ENCODE measurements at regions not wholly inside any gene's neighbourhood (a gene's known extent, or its start where the extent isn't known, plus 50 kb on each side); places are given as distances from the start of the nearest gene placed in this dataset.
"Not testable (repeated sequence)": the region's sequence is repeated elsewhere in the genome, so short reads cannot be mapped to it uniquely, and the experiment has no call there.

DNA sequence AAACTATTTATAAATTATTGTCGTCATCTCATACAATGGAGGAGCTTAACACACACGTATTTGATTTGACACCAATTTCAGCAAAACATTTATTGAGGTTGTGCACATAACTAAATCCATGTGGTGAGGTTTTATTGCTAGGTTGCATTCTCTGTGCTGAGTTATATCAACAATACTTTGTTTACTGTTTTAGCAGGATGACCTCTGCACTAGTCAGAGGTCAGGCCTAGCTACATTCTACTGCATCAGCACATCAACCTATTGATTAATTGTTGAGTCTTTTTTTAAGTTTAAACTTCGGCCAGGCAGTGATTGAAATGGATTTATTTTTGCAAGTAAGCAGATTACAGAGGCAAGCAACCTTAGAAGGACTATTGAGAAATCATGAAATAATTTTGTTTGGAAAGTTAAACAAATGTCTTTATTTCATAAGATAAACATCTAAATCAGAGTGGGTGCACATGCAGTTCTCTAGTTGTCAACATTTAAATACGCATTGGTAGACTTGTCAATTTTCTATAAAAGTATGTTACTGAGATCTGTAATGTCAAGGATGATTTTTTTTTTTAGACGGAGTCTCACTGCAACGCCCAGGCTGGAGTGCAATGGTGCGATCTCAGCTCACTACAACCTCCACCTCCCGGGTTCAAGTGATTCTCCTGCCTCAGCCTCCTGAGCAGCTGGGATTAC is 75.2 kb upstream of the CD28 start:
- DNase-seq = no peak

DNA sequence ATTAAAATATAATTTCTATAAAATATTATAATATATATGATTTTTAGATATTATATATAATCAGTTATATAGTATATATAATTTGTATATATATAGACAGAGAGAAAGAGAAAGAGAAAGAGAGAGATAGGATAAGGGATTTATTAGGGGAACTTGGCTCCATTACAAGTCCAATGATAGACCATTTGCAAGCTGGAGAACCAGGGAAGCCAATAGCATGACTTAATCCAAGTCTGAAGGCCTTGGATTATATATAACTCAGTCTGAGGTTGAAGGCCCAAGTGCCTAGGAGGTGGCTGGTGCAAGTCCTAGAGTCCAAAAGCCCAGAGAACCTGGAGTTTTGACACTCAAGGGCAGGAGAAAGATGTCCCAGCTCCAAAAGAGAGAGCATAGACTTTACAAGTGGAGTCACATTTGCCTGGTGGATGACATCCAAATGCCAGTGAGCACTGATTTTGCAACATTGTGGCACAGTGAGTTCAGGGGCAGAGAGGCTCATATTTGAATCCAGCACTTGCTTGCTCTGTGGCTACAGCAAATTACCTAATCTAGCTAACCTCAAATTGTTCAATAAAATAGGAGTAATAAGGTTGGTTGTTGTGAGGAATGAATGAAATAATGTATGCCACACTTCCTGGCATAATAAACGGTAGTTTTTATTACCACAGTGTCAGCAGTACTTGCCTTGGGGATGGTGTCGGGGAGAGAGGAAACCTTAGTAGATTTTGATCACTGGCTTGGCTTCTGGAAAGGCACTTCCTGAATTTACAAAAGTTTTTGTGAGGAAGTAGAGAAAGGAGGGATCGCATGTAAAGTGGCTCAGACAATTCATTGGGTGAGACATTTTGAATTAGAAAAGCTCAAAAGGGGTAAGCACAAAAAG is 69.6 kb upstream of the CD28 start:
- no peak for DNase-seq

DNA sequence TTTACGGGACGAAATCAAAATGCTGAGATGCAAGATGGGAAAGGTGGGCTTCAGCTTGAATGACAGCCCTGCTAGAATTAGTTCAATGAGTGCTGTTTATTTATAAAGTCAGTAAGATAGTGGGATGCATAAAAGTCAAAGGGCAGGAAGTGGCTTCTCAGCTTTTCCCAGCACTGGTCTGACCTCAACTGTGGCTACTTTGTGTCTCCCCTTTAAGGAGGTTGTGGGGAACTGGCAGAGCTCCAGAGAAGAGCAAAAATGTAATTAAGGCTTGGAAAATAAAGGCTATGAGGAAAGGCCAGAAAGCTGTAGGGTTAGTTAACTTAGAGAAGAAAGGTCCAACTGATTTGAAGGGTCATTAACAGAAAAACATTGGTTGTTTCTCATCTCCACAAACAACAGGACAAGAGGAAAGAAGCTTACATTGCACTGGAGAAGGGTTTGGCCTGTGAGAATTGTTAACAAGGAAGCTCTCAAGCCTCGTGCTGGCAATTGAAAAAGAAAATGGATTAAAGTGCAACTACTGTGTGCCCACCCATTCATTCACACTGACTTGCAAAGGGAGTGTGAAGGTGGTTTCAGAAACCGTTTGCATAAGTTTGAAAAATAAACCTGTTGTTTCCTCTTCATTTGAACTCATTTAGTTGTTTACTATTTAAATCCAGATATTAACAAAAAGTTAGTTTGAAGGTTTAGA is 68.8 kb upstream of the CD28 start:
- no peak for DNase-seq

DNA sequence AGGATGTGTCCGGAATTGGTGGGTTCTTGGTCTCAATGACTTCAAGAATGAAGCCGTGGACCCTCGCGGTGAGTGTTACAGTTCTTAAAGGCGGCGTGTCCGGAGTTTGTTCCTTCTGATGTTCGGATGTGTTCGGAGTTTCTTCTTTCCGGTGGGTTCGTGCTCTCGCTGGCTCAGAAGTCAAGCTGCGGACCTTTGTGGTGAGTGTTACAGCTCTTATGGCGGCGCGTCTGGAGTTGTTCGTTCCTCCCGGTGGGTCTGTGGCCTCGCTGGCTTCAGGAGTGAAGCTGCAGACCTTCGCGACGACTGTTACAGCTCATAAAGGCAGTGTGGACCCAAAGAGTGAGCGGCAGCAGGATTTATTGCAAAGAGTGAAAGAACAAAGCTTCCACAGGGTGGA is 64.6 kb upstream of the CD28 start:
- DNase-seq = not testable (repeated sequence)

DNA sequence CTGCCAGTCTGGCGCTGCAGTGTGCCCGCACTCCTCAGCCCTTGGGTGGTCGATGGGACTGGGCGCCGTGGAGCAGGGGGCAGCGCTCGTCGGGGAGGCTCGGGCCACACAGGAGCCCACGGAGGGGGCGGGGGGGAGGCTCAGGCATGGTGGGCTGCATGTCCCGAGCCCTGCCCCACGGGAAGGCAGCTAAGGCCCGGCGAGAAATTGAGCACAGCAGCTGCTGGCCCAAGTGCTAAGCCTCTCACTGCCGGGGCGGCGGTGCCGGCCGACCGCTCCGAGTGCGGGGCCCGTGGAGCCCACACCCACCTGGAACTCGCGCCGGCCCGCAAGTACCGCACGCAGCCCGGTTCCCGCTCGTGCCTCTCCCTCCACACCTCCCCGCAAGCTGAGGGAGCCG is 63.6 kb upstream of the CD28 start:
- not testable (repeated sequence) for DNase-seq

DNA sequence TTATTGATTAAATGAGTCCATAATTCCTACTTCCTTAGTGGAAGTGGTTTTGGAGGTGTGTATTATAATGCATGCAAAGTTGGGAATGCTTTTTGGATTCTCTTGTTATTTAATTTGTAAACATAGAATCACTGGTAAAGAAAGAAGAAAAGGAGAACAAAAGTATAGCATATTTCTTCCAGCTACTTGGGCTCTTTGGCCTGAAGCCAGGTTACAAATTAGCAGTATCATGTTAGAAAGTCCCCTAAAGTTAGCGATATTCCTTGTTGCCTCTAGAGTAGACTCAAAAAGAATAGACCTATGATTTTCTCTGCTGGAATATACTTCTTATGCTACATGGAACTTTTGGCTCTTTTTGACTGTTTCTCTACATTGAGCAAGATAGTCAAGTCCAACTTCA is 60.6 kb upstream of the CD28 start:
- DNase-seq = no peak

DNA sequence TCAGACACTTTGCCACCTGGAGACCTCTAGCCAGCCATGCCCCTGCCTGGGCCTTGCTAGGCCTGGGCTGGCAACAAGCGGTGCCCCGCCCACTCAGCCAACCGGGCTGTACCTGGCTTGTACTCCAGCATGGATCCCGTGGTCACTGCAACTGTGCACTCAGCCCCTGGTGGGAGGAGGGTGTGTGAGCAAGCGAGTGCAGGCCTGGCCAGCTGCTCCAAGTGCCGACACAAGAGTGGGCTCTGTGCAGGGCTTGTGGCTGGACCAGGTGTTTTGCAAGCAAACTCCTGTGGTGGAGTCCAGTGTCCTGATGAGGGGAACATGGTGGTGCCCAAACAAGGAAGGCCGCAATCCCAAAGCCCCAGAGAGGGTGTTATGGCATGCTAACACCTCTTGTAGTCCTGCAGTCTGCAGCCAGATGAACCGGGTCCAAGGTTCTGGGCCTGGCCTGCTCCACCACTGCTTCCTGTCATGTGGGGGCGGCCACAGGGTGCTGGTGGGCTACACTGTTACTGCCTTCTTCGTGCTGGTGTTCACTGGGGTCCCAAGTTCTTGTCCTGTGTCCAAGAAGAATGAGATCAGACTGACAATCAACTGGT is 60.1 kb upstream of the CD28 start:
- DNase-seq = no peak

DNA sequence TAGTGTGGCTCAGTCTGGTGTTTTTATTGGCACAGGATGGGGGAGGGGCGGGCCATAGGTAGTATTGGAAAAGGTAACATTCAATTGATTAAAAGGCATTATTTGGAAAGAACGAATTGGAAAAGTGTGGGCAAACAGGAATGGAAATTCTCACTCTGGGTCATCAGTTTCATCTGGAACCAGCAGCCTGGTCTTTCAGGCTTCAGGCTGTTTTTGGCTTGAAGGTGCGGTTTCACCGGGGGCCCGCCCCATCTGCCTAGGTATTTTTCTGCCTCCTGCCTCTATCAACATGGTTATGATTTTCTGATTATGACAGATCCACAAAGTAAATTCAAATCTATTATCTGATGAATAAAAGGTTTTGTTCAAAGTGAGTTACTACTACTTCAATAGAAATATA is 59.5 kb upstream of the CD28 start:
- DNase-seq = no peak

DNA sequence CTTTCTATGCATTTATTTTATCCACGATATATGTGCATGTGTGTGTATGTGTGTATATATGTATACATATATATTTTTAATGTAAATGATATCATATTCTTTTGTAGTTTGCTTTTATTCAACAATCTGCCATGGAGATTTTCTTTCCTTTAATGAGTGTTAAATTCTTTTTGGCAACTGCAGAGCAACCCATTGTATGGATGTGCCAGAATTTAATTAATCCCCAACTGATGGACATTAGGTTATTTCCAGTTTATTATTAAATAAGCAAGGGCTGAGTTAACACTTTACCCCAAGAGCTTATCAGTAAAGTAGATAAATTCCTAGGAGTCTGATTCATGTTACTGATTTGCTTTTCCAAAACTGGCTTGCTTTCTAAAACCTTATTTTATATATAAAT is 58.9 kb upstream of the CD28 start:
- no peak for DNase-seq

DNA sequence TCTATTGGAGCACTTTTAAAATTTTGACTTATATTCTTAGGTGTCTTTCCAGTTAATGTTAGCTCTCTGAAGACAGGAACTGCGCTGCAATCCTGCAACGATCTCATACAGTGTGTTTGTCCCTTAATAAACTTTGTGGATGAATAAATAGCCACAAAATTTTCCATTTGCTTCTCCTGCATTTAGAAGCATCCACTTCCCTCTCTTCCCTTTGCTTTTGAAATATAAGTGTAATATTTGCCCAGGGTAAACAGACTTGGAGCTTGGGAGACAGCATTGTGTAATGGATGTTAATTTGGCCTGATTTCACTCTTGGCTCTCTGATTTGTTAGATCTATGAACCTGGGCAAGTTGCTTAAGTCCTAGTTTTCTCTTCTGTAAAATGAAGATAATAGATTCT is 58.2 kb upstream of the CD28 start:
- no peak for DNase-seq

DNA sequence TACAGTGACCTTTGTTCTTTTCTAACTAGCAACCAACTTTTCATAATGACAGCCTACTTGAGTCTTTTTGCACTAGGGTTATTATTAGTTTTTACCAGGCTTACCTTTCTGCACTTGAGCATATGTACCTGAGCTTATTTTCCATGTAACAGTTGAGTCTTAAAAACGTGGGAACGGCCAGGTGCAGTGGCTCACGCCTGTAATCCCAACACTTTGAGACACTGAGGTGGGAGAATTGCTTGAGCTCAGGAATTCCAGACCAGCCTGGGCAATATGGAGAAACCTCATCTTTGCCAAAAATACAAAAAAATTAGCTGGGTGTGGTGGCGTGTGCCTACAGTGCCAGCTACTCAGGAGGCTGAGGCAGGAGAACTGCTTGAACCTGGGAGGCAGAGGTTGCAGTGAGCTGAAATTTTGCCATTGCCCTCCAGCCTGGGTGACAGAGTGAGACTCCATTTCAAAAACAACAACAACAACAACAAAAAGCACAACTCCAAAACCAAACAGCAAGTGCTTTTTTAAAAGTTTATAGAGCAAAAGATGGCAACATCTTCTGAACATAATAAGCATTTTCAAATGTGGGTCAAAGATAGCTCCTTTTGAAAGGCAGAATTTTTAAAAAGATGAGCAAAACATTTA is 57.1 kb upstream of the CD28 start:
- DNase-seq = no peak

DNA sequence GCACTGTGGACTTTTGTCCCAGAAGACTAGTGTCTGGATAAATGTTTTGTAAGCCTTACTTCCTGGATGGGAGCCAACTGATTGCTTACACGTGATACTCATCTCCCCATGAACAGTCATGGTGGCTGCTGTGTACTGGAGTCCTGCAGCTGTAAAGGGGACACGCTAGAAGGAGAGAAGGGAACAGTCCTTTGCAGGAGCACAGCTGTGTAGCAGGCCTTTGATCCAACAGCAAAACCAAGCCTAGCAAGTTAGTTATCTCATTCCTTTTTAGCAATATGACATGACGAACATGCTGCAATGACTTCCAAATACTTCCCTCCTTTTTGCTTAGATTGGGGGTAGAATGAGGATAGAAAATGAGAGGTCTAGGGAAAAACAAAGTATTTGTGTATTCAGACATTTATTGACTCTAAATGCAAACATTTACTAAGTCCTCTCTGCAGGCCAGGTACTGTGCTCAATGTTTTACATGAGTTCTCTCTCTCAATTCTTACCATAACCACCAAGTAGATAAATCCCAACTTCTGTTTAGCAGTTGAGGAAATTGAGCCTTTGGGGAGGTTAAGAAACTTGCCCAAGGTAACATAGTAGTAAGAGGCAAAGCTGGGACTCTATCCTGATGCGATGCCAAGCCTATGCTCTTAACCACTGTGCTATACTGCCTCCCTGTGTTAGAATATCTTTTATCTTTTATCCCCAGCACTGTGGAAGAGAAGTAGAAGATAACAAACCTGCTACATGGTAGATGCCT is 55.4 kb upstream of the CD28 start:
- DNase-seq = no peak

DNA sequence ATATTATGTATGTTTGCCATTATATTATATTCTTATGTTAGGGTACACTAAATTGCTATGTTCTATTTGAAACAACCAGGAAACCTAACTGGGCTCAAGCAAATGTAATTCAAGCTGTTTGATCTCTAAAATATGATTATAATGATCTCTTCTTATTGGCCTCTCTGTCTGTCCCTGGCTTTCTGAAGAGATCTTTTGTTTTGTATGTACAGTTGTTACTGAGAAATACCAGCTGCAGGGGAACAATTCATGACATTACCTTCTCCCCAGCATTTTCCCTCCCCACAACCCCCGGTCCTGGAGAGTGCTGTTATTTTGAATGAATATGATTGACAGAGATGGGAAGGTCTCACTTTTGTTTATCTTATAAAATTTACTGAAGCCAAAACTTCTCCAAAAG is 54.8 kb upstream of the CD28 start:
- no peak for DNase-seq

DNA sequence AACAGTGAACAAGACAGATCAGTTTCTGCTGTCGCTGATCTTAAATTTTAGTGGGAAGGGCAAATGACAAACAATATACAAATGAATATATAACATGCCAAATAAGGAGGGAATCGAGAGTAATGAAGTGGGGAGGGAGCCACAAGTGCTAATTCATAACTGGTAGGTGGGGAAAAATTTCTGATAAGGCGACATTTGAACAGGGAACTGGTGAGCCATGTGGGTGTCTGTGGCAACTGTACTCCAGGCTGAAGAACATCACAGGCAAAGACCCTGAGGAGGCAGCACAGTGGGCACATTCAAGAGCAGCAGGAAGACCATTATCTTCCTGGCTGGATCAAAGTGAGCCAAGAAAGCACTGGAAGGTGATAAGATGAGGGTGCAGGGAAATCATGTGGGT is 51.6 kb upstream of the CD28 start:
- no peak for DNase-seq

DNA sequence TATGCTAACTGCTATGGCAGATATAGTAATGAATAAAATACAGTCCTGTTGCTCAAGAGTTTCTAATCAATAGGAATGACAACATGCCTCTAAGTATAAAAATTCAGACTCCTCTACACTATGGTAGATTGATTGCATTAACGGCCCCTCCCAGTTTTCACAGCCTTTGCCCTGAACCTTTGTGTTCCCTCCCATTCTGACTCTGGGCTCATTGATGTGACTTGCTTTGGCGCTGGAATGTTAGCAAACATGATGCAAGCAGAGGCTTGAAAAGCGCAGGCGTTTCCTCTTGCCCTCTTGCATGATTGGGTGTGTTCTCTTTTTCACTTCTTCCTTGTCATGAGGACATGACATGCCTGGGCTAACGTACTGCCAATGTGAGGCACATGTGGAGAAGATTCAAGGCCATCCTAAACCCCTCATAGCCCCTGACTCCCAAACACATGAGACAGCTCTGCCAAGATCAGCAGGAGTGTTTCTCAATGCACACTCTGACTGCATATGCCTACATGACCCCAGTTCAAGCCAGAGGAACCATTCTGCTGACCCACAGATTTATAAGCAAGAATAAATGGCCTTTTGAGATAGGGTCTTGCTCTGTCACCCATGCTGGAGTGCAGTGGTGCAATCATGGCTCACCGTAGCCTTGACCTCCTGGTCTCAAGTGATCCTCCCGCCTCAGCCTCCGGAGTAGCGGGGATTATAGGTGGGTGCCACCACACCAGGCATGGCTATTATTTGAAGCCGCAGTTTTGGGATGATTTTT is 49.7 kb upstream of the CD28 start:
- no peak for DNase-seq
